H1 (cell line): ENCODE measurements at regions not wholly inside any gene's neighbourhood (a gene's known extent, or its start where the extent isn't known, plus 50 kb on each side); places are given as distances from the start of the nearest gene placed in this dataset.
"Not testable (repeated sequence)": the region's sequence is repeated elsewhere in the genome, so short reads cannot be mapped to it uniquely, and the experiment has no call there.

ENCODE experiments used
- EZH2 ChIP-seq: fragments of 200-600 bp; sonication (generic); IDR thresholded peaks from 2 replicates; pipeline ENCODE4 v1.7.1; 2012; ENCODE audit warnings: low read depth, mild to moderate bottlenecking, moderate library complexity, low read length, inconsistent platforms; ENCODE audit not compliant: severe bottlenecking
- POLR2A ChIP-seq, 2 experiments: IDR thresholded peaks; 1 replicate in 1 of 2; 2 replicates in 1 of 2; pipeline ENCODE4 v1.6.1; 2011; ENCODE audit warnings: low read depth in 2 of 2, low read length in 2 of 2, mild to moderate bottlenecking in 2 of 2; ENCODE audit errors: control extremely low read depth in 1 of 2
- POLR2AphosphoS5 ChIP-seq: IDR thresholded peaks from 2 replicates; pipeline ENCODE4 v1.6.1; 2011; ENCODE audit warnings: low read depth, low read length
- SP4 ChIP-seq: IDR thresholded peaks from 2 replicates; pipeline ENCODE4 v1.6.1; 2012; ENCODE audit warnings: low read length, inconsistent platforms
- ZNF274 ChIP-seq: IDR thresholded peaks from 2 replicates; pipeline ENCODE4 v1.7.0; 2012; ENCODE audit warnings: low read length, borderline replicate concordance; ENCODE audit errors: extremely low read depth

DNA sequence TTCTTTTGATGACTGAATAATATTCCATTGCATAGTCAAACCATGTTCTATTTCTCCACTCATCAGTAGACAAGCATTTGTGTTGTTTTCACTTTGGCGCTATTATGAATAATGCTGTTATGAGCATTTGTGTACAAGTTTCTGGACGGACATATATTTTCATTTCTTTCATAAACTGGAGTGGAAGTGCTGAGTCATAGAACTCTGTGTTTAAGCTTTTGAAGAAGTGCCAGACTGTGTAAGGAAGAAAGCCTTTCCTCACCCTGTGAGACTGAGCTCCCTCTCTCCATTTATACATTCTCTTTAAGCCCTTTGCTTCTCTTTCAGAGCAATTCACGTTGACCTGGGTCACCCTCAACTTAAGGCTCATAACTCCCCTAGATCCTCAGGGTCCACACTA, 169.5 kb downstream of the OTOP1 start:
- TF ChIP-seq POLR2AphosphoS5; POLR2A (IDR thresholded peaks at IDR 0.05; ENCODE audit: control extremely low read depth in 1 of 2, low read depth in 2 of 2, low read length in 2 of 2); ZNF274; SP4; EZH2: not testable (repeated sequence)
